Kidney (tissue), 13 donors: ENCODE measurements at regions not wholly inside any gene's neighbourhood (a gene's known extent, or its start where the extent isn't known, plus 50 kb on each side); places are given as distances from the start of the nearest gene placed in this dataset.

ENCODE experiments used
- DNase-seq, 5 donors: peaks; one replicate each; pipeline ENCODE4 v3.0.0-alpha.2; 2013 to 2020
- FAIRE-seq: peaks from 2 replicates; lab custom pipeline; 2012; peaks lifted over from hg19 to GRCh38; lab: Jason Lieb, UNC
- H3K27ac ChIP-seq, 2 donors: one replicate each; pipeline ENCODE4 v1.7.0; 2013; ENCODE audit warnings: low read depth in 2 of 2, low read length in 2 of 2, inconsistent platforms in 1 of 2
- H3K27me3 ChIP-seq: one replicate; pipeline ENCODE4 v1.7.1; 2013; ENCODE audit warnings: low read length, inconsistent platforms; ENCODE audit not compliant: control insufficient read depth, insufficient read depth
- H3K36me3 ChIP-seq, 3 donors: one replicate each; pipeline versions ENCODE4 v1.7.0 to v1.7.1; 2013; ENCODE audit warnings: low read length in 3 of 3, control low read depth in 1 of 3, inconsistent platforms in 1 of 3; ENCODE audit not compliant: insufficient read depth in 3 of 3, control insufficient read depth in 2 of 3
- H3K4me1 ChIP-seq, 3 donors: one replicate each; pipeline versions ENCODE4 v1.7.0 to v1.7.1; 2013; ENCODE audit warnings: low read length in 3 of 3, inconsistent platforms in 1 of 3, low read depth in 1 of 3; ENCODE audit not compliant: control insufficient read depth in 2 of 3, insufficient read depth in 2 of 3
- H3K4me3 ChIP-seq, 3 donors: one replicate each; pipeline versions ENCODE4 v1.7.0 to v1.8.1; 2013; ENCODE audit warnings: low read length in 3 of 3, control low read depth in 1 of 3, inconsistent platforms in 1 of 3
- H3K9ac ChIP-seq, 3 donors: one replicate each; pipeline versions ENCODE4 v1.7.0 to v1.7.1; 2013; ENCODE audit warnings: low read length in 3 of 3, control low read depth in 1 of 3, inconsistent platforms in 1 of 3
- H3K9me3 ChIP-seq, 3 donors: one replicate each; pipeline versions ENCODE4 v1.7.0 to v1.7.1; 2013; ENCODE audit warnings: low read length in 3 of 3, control low read depth in 1 of 3, inconsistent platforms in 1 of 3; ENCODE audit not compliant: control insufficient read depth in 2 of 3, insufficient read depth in 1 of 3
- intact Hi-C: fragments of 100-400 bp; cut with DNase I; formaldehyde crosslinking; loops from one replicate; pipeline ENCODE4 v1.11.1; 2022
- TF ChIP-seq, protein P1 (sequence below): IDR thresholded peaks from 3 replicates; pipeline ENCODE4 v1.5.1; 2012; ENCODE audit warnings: mild to moderate bottlenecking, moderate library complexity, borderline replicate concordance; ENCODE audit not compliant: insufficient read depth; ENCODE audit errors: extremely low read depth
- donor health status: control.
- donor health status: control.
- donor health status: control.
- donor health status: control.
- donor health status: control.
- donor health status: DM: yes; HTN: yes; CAD: no.
- donor health status: Normal renal cell carcinoma (clear cell type).

DNA sequence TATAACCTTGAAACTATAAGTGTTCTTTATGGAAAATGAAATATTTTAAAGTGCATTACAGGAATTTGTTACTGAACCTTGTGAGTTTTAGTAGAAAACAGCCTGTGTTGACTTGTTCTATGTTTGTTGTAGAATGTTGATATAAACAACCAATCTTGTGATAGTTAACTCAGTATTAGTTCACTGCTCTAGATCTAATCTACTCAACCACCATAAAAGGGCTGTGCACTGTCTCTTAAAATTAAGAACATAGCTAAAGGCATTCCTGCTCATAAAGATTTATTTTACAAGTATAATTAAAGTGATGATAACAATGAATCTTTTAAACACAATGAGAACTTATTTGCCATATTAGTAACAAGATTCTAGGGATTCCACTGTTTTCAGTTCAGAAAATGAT is 110.5 kb upstream of the KLF7 start:
- intact Hi-C loops: no loop called here
- Histone ChIP-seq H3K27ac (no peak overlapping the region), H3K9ac (no peak overlapping the region), H3K36me3 (no peaks in the 10 kb centered on the region), H3K4me3 (no peak overlapping the region), H3K4me1 (no peaks in the 10 kb centered on the region), H3K27me3 (no peaks in the 10 kb centered on the region), H3K9me3 (no peaks in the 10 kb centered on the region)
- DNase-seq (no peak), FAIRE-seq (no peak)
- TF ChIP-seq, protein P1, sequence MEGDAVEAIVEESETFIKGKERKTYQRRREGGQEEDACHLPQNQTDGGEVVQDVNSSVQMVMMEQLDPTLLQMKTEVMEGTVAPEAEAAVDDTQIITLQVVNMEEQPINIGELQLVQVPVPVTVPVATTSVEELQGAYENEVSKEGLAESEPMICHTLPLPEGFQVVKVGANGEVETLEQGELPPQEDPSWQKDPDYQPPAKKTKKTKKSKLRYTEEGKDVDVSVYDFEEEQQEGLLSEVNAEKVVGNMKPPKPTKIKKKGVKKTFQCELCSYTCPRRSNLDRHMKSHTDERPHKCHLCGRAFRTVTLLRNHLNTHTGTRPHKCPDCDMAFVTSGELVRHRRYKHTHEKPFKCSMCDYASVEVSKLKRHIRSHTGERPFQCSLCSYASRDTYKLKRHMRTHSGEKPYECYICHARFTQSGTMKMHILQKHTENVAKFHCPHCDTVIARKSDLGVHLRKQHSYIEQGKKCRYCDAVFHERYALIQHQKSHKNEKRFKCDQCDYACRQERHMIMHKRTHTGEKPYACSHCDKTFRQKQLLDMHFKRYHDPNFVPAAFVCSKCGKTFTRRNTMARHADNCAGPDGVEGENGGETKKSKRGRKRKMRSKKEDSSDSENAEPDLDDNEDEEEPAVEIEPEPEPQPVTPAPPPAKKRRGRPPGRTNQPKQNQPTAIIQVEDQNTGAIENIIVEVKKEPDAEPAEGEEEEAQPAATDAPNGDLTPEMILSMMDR: no peak

DNA sequence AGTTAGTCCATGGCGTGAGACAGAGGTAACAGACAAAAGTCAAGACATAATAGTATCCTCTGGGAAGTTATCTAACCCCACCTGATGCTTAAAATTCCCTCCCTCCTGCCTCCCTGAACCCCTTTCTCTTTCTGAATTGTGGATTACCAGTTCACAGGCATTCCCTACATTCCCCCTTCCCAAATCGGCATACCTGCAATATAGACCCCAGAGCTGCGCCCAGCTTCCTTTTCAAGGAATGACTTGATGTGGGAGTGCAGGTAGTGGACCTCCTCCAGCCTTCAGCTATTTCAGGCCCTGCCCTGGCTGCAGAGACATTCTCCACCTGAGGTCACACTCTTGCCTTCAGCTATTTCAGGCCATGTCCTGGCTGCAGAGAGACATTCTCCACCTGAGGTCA is 111.1 kb upstream of the KLF7 start:
- Histone ChIP-seq H3K9me3 (no peaks in the 10 kb centered on the region), H3K27ac (no peak overlapping the region), H3K4me3 (no peak overlapping the region), H3K36me3 (no peaks in the 10 kb centered on the region), H3K27me3 (no peaks in the 10 kb centered on the region), H3K9ac (no peak overlapping the region), H3K4me1 (no peaks in the 10 kb centered on the region)
- intact Hi-C loops: no loop called here
- TF ChIP-seq, protein P1: no peak
- no peak for FAIRE-seq
- no peak for DNase-seq

DNA sequence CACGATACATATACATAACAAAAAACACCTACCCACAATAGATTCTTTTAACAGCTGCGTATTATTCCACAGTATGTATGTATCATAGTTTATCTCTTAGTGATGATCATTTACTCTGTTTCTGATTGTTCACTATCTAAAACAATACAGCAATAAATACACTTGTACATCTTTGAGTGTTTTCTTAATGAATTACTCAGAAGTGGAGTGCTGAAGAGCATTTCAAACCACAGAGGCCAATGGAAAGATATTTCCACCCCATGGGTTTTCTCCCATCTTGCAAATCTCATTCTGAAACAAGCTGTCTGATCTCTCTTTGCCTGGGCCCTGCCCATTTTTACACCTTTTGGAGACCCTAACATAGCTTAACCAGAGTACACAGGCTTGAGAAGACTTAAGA is 113.8 kb upstream of the KLF7 start:
- no peak overlapping the region for H3K27ac ChIP-seq
- FAIRE-seq: no peak
- intact Hi-C loops: no loop called here
- no peaks in the 10 kb centered on the region for H3K4me1 ChIP-seq
- no peak overlapping the region for H3K9ac ChIP-seq
- no peaks in the 10 kb centered on the region for H3K27me3 ChIP-seq
- TF ChIP-seq, protein P1: no peak
- H3K36me3 ChIP-seq: no peaks in the 10 kb centered on the region
- H3K9me3 ChIP-seq: no peaks in the 10 kb centered on the region
- no peak overlapping the region for H3K4me3 ChIP-seq
- no peak for DNase-seq

DNA sequence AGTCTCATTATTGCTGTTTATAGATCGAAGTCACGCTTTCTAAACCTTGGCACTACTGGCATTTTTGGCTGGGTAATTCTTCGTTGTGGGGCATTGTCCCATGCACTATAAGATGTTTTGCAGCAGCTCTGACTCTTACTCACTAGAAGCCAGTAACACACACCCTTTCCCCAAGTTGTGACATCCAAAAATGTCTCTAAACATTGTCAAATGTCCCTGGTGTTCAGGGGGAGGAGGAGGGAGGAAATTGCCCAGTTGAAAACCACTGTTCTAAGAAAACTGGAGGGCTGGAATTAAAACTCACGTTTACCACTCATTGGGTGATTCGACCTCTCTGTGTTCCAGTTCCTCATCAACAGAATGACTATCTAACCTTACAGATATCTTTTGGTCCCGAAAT is 115.7 kb upstream of the KLF7 start:
- no peak overlapping the region for H3K4me3 ChIP-seq
- intact Hi-C loops: no loop called here
- H3K9ac ChIP-seq: no peak overlapping the region
- DNase-seq (no peak), FAIRE-seq (no peak)
- TF ChIP-seq, protein P1: no peak
- H3K27me3 ChIP-seq: no peaks in the 10 kb centered on the region
- no peak overlapping the region for H3K27ac ChIP-seq
- no peaks in the 10 kb centered on the region for H3K4me1 ChIP-seq
- H3K9me3 ChIP-seq: no peaks in the 10 kb centered on the region
- no peaks in the 10 kb centered on the region for H3K36me3 ChIP-seq
